ENCODE measurements at regions not wholly inside any gene's neighbourhood (a gene's known extent, or its start where the extent isn't known, plus 50 kb on each side); places are given as distances from the start of the nearest gene placed in this dataset.

- no peak for TF ChIP-seq CTCF (IDR thresholded peaks at IDR 0.05; ENCODE audit: low read length)
- TF ChIP-seq EZH2 (optimal IDR thresholded peaks at IDR 0.05; ENCODE audit: low read depth, low read length) = no peak
These were observed 94.3 kb downstream of the ASB1 start for GRCh38 chr2:238521002-238521401.
